Gastrocnemius medialis (tissue), 4 donors: ENCODE measurements at regions not wholly inside any gene's neighbourhood (a gene's known extent, or its start where the extent isn't known, plus 50 kb on each side); places are given as distances from the start of the nearest gene placed in this dataset.

Experiments
- ATAC-seq, 2 donors: fragments of 150-250 bp; one replicate each; pipeline ENCODE4 v1.9.1; 2016
- DNase-seq, 2 donors: peaks; one replicate each; pipeline ENCODE4 v3.0.0-alpha.2; 2019
- H3K27ac ChIP-seq, 4 donors: fragments of 200-600 bp; sonication (generic); 1 replicate in 1 of 4; 2 replicates in 3 of 4; pipeline ENCODE4 v1.5.1; 2016 to 2018; ENCODE audit warnings: mild to moderate bottlenecking in 2 of 4, moderate library complexity in 1 of 4
- H3K27me3 ChIP-seq, 3 donors: fragments of 200-600 bp; sonication (generic) in 2 of 3; 1 replicate in 1 of 3; 2 replicates in 2 of 3; pipeline versions ENCODE4 v1.5.1 to v1.6.0; 2016 to 2019; ENCODE audit warnings: mild to moderate bottlenecking in 1 of 3, moderate library complexity in 1 of 3
- H3K36me3 ChIP-seq, 2 donors: fragments of 200-600 bp; sonication (generic) in 1 of 2; one replicate each; pipeline ENCODE4 v1.5.1; 2017 to 2018
- H3K4me1 ChIP-seq, 2 donors: fragments of 200-600 bp; sonication (generic) in 1 of 2; one replicate each; pipeline ENCODE4 v1.5.1; 2016 to 2017; ENCODE audit warnings: mild to moderate bottlenecking in 2 of 2
- H3K4me3 ChIP-seq, 4 donors: fragments of 200-600 bp; sonication (generic) in 3 of 4; 1 replicate in 1 of 4; 2 replicates in 3 of 4; pipeline ENCODE4 v1.5.1; 2016 to 2019; ENCODE audit warnings: mild to moderate bottlenecking in 2 of 4
- H3K9me3 ChIP-seq, 3 donors: fragments of 200-600 bp; sonication (generic) in 2 of 3; 1 replicate in 1 of 3; 2 replicates in 2 of 3; pipeline ENCODE4 v1.5.1; 2016 to 2019
- POLR2A ChIP-seq, 2 donors: fragments of 450-650 bp; IDR thresholded peaks; one replicate each; pipeline ENCODE4 v1.6.1; 2017; ENCODE audit warnings: antibody characterized with exemption in 2 of 2, mild to moderate bottlenecking in 2 of 2, moderate library complexity in 2 of 2
- in situ Hi-C, 4 donors: fragments of 200-750 bp; cut with MboI; loops; one replicate each; pipeline versions ENCODE4 v1.15.0 to v1.8.0; 2017; ENCODE audit warnings: low sequenced_read_pairs in 4 of 4
- intact Hi-C: fragments of 100-400 bp; cut with DNase I; formaldehyde crosslinking; loops from one replicate; pipeline ENCODE4 v1.15.1; 2023; ENCODE audit warnings: low total_unique reads
- TF ChIP-seq, protein P1 (sequence below), 5 experiments: fragments of 450-650 bp in 3 of 5; fragments of 200-600 bp in 2 of 5; sonication (generic) in 2 of 5; IDR thresholded peaks in 4 of 5; conservative IDR thresholded peaks in 1 of 5; 1 replicate in 4 of 5; 2 replicates in 1 of 5; pipeline ENCODE4 v1.5.1; 2016 to 2019; ENCODE audit warnings: antibody characterized with exemption in 5 of 5, mild to moderate bottlenecking in 3 of 5, moderate library complexity in 3 of 5

DNA sequence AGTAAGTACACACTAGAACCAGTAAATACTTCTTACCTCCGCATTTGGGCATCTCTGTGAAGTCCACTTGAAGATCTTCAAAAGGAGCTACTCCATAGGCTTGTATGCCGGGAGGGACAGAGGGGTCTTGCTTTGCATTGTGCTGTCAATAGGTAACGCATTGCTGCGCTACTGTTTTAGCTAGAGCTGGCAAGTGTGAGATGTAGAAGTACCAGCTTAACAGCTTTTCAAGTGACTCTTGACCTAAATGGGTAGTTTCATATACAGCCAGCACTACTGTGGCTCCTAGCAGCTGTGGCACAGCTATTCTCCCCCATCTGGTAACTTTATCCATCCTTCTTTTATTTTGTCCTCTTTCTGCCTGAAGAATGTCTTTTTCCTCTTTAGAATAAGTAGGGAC lies 205.3 kb upstream of the KLF8 start:
- in situ Hi-C loops, result no loop called here
- DNase-seq, result no peak

DNA sequence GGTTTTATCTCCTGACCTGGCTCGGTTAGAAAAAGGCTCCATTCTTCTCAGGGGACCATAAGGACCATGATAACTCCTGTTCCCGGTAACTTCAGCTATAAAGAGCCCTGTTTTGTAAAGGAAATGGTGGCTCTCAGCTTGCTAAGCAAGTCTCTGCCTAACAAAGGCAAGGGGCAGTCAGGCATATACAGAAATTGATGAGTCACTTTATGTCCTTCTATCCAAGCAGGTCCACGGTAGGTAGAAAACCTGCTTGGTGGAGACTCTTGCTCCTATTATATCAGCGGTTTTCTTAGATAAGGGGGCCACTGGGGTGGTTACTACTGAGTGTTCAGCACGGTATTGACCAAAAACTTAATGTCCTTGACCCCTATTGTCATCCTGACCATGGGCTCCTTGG lies 203.0 kb upstream of the KLF8 start:
- TF ChIP-seq, protein P1, sequence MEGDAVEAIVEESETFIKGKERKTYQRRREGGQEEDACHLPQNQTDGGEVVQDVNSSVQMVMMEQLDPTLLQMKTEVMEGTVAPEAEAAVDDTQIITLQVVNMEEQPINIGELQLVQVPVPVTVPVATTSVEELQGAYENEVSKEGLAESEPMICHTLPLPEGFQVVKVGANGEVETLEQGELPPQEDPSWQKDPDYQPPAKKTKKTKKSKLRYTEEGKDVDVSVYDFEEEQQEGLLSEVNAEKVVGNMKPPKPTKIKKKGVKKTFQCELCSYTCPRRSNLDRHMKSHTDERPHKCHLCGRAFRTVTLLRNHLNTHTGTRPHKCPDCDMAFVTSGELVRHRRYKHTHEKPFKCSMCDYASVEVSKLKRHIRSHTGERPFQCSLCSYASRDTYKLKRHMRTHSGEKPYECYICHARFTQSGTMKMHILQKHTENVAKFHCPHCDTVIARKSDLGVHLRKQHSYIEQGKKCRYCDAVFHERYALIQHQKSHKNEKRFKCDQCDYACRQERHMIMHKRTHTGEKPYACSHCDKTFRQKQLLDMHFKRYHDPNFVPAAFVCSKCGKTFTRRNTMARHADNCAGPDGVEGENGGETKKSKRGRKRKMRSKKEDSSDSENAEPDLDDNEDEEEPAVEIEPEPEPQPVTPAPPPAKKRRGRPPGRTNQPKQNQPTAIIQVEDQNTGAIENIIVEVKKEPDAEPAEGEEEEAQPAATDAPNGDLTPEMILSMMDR (IDR thresholded peaks at IDR 0.05 in 4 of 5, conservative IDR thresholded peaks at IDR 0.05 in 1 of 5), result no peak
- no peak for TF ChIP-seq POLR2A (IDR thresholded peaks at IDR 0.05)
- DNase-seq (no peak), ATAC-seq (no peak)
- Histone ChIP-seq H3K27ac (no peak overlapping the region), H3K36me3 (no peaks in the 10 kb centered on the region), H3K4me3 (no peak overlapping the region), H3K9me3 (no peaks in the 10 kb centered on the region), H3K27me3 (no peaks in the 10 kb centered on the region), H3K4me1 (no peaks in the 10 kb centered on the region)
- in situ Hi-C loops, result no loop called here
- intact Hi-C loops, result no loop called here

More for the DNA sequence above, 205.3 kb upstream of the KLF8 start:
- no peaks in the 10 kb centered on the region for H3K9me3 ChIP-seq
- intact Hi-C loops, result no loop called here
- no peak overlapping the region for H3K27ac ChIP-seq
- no peaks in the 10 kb centered on the region for H3K27me3 ChIP-seq
- H3K4me3 ChIP-seq, result no peak overlapping the region
- no peaks in the 10 kb centered on the region for H3K4me1 ChIP-seq
- H3K36me3 ChIP-seq, result no peaks in the 10 kb centered on the region
- no peak for ATAC-seq
- TF ChIP-seq, protein P1 (IDR thresholded peaks at IDR 0.05 in 4 of 5, conservative IDR thresholded peaks at IDR 0.05 in 1 of 5), result no peak

DNA sequence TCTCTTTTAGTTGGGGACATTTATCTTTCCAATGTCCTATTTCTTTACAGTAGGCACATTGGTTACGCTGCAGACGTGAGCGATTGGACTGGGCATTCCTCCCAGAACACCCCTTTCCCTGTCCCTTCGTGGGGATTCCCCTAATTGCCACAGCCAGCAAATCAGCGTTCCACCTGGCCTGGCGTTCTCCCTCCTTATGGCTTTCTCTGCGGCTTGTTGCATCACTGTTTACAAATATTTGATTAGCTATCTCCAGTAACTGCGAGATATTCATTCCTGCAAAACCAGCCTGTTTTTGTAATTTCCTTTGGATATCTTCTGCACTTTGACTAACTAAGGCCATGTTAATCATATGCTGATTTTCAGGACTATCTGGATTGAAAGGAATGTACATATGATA lies 202.5 kb upstream of the KLF8 start:
- TF ChIP-seq, protein P1 (IDR thresholded peaks at IDR 0.05 in 4 of 5, conservative IDR thresholded peaks at IDR 0.05 in 1 of 5), result no peak
- no peak for TF ChIP-seq POLR2A (IDR thresholded peaks at IDR 0.05)
- Histone ChIP-seq H3K9me3 (no peaks in the 10 kb centered on the region), H3K4me1 (no peaks in the 10 kb centered on the region), H3K4me3 (no peak overlapping the region), H3K36me3 (no peaks in the 10 kb centered on the region), H3K27ac (no peak overlapping the region), H3K27me3 (no peaks in the 10 kb centered on the region)
- DNase-seq (no peak), ATAC-seq (no peak)
- intact Hi-C loops, result no loop called here
- in situ Hi-C loops, result no loop called here

DNA sequence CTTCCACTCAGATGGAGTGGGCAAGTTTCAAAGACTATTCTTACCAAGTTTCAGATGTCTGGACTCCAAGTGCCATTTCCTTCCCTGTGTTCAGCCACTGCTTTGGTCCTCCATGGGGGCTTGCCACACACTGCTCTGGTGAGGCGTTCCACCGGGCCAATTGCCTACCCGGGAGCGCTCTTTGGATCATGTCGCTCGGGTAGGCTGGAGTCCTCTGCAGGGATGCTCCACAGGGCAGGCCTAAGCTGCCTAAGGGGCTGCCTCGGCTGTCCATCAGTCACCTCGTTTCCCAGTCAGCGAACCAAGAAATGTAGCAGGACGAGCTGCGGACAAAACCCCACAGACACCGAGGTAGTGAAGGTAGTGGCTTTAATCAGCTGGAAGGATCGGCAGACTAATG lies 200.7 kb upstream of the KLF8 start:
- in situ Hi-C loops, result no loop called here
- intact Hi-C loops, result no loop called here
- no peaks in the 10 kb centered on the region for H3K27me3 ChIP-seq

More for the DNA sequence above, 200.7 kb upstream of the KLF8 start:
- TF ChIP-seq, protein P1 (IDR thresholded peaks at IDR 0.05 in 4 of 5, conservative IDR thresholded peaks at IDR 0.05 in 1 of 5), result no peak
- no peak for TF ChIP-seq POLR2A (IDR thresholded peaks at IDR 0.05)
- no peak overlapping the region for H3K4me3 ChIP-seq
- H3K9me3 ChIP-seq, result peaks cover 0 to 7% (median 0%) of the 10 kb centered on the region in 3 donors
- no peak overlapping the region for H3K27ac ChIP-seq
- ATAC-seq (no peak), DNase-seq (no peak)
- no peaks in the 10 kb centered on the region for H3K4me1 ChIP-seq
- H3K36me3 ChIP-seq, result no peaks in the 10 kb centered on the region
